ENCODE measurements at regions not wholly inside any gene's neighbourhood (a gene's known extent, or its start where the extent isn't known, plus 50 kb on each side); places are given as distances from the start of the nearest gene placed in this dataset.

- no peak for TF ChIP-seq CTCF (conservative IDR thresholded peaks at IDR 0.05 in 1 of 2, IDR thresholded peaks at IDR 0.05 in 1 of 2; ENCODE audit: low read depth in 1 of 2, low read length in 2 of 2)
- TF ChIP-seq EZH2 (IDR thresholded peaks at IDR 0.05; ENCODE audit: low read length, missing control alignments): no peak
Observed at GRCh38 chr18:75785834-75786233, 358.3 kb upstream of the SMIM21 start.

Measured in fibroblast of lung (primary cell).